GM18507 (cell line): ENCODE measurements at regions not wholly inside any gene's neighbourhood (a gene's known extent, or its start where the extent isn't known, plus 50 kb on each side); places are given as distances from the start of the nearest gene placed in this dataset.

ENCODE experiments used
- DNase-seq: peaks from one replicate; pipeline ENCODE4 v3.0.0; 2011; ENCODE audit warnings: low read depth; ENCODE audit not compliant: insufficient read length; ENCODE audit errors: extremely low spot score
- FAIRE-seq: peaks from 2 replicates; lab custom pipeline; 2011; peaks lifted over from hg19 to GRCh38; lab: Jason Lieb, UNC

DNA sequence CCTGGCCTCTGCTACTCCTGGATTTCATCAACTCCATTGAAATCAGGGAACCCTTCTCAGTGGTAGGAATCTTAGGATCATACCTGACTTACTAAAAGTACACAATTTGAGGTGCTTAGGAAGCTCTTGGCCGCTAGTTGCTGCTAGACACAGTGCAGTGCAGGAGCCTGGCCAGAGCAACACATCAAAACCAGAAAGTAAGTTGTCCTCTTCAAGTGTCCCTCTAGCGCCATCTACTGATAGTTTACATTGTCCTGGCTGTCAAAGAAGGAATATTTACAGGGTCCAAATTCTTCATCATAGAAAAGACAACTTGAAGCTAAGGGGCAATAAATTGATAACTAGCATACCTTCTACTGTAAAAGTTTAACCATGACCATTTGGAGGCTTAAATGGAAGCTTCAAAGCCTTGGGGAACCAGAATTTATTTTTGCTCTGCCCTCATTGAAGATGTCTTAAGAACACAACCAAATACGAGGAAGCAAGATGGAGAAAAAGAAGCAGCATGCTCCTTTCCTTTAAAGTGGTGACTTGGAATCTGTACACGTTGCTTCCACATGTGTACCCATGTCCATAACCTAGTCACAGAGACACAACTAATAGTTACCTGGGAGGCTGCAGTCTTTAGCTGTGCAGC is 889.1 kb upstream of the GCFC2 start:
- DNase-seq (peak; percentile 5), FAIRE-seq (peak; percentile 72)

DNA sequence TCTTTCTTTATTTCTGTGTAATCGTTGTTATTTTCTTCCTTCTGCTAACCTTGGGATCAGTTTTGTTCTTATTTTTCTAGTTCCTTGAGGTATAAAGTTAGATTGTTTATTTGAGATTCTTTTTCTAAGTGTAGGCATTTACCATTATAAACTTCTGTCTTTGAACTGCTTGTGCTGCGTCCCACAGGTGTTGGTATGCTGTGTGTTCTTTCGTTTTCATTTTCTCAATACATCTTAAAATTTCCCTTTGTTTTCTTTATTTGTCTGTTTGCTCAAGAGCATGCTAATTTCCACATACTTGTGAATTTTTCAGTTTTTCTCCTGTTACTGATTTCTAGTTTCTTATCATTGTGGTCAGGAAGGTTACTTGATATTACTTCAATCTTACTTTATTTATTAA is 873.8 kb upstream of the GCFC2 start:
- FAIRE-seq, result no peak
- DNase-seq, result no peak

DNA sequence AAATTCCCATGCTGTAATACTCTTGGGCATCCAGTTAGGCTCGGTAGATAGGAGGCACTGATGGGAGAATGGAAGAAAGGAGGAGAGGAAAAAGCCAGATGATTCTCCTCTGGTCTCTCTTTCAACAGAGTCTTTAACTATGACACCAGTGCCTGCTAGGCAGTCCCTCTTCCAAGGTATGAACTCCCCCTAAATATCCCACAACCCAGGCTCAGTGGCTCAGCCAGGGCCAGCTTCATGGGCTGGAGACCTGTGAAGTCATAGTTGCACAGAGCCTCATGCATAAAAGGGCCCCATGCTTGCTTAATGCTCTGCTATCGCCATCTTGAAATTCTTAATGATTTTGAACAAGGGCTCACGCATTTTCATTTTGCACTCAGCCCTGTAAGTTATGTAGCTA is 869.2 kb upstream of the GCFC2 start:
- DNase-seq (no peak), FAIRE-seq (no peak)

DNA sequence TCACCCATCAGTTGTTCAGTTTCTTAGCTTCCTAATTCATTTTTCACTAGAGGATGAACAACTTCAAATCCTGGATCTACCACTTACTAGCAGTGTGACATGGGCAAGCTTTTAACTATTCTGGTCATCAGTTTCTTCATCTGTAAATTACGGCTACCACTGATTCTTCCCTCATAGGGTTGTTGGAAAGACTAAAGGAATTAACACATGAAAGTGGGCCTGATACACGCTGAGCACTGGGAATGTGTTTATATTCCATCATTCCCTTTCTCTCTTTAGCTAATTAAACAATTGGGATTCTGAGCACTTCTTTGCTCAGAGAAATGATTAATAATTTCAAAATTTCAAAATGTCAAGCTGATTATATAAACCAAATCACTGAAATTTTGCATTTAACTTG is 862.3 kb upstream of the GCFC2 start:
- FAIRE-seq, result no peak
- DNase-seq, result no peak

DNA sequence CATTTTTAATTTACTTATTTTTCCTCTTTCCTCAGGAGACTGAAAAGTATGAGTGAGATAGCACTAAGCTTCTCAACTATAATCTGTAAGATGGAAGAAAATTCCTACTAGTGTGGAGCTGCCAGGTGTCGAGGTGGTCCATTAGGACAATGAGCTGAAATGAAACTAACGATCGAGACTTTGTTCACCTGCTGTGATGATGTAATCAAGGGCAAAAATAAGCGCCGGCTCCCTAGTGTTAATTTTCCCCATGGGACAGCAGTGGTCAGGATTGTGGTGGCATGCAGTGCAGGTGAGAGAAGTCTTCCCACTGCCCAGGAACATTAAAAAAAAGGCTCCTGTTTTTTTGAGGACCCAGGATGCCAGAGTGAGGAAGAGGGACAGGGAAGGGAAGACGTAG is 859.1 kb upstream of the GCFC2 start:
- no peak for DNase-seq
- no peak for FAIRE-seq

DNA sequence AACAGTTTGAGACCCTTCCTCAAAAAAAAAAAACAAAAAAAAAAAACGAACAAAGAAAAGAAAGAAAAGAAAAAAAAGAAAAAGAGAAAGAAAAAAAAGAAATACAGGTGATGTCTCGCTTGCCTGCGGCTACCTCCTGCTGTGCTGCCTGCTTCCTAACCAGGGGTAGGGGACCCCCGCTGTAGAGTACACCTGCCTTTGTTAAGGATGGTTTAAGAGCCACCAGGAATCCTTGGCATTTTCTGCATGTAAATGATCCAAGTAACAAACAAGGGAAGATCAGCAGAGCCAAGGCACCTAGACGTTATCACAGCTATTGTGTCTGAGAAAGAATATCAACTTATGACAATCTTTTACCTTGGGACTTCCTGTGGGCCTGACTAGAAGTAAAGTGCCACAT is 856.8 kb upstream of the GCFC2 start:
- DNase-seq (no peak), FAIRE-seq (no peak)

DNA sequence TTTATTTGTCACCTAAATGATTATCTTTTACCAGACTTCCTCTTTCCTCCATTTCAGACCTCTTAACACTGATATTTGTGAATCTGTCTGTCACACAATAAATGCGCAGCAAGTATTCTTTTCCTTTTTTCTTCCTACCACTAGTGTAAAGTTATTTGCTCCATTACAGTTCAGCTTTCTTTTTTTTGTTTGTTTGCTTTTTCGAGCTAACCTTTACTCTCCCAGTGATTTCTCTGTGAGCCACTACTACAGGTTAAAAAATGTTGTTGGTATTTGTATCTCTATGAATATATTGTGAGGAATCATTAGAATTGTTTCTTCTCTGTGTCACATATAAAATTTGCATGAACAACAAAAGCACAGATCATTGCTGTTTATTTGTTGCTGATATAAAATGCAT is 854.0 kb upstream of the GCFC2 start:
- no peak for FAIRE-seq
- no peak for DNase-seq

DNA sequence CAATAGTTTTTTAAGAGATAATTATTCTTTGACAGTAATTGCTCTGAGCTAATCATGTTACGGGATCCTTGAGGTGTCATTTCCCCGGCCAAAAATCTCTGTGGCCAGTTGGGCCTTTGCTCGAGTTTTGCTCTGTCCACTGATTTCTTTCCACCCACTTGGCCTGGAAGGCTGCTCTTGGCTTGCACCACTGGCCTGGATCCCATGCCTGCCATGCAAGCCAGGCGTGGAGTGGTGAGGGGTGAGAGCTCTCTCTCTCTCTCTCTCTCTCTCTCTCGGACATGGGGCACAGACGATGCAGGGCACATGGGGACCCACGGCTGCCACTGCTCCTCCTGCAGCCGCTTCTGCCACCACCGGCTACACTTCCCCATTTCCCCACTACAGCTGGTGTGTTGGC is 853.0 kb upstream of the GCFC2 start:
- FAIRE-seq, result no peak
- DNase-seq, result no peak

DNA sequence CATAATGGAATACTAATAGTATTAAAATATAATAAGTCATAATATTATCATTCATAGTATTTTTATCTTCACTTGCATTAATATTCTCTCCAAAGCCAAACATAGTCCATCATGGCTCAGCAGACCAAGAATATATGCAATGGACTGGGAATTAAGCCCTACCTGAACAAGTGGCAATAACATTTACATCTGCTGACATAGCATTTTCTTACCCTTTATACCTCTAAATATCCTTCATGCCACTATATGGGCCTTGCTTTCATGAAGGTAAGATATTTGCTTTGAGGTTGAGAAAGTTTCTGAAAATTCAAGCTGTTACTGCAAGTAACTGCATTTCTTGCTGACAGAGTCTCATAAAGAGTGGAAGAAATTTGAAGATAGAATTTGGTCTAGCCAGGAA is 847.4 kb upstream of the GCFC2 start:
- FAIRE-seq, result no peak
- no peak for DNase-seq

DNA sequence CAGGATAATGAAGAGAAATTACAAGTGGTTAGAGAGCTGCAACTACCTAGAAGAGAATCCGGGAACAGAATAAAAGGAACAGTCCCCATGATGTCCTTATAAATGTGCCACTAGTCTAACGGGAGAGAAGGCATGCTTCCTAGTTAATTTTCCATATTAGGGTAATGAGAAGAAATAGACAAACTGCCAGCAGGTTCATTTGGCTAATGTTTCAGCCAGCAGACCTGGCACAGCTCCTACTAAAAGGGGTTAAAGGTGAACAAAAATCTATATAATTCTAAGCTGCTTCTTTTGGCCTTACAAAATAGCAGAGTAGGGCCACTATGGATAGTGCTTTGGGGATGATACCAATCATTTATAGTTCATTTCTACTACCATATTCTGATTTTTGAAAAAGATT is 845.3 kb upstream of the GCFC2 start:
- no peak for FAIRE-seq
- DNase-seq, result no peak

DNA sequence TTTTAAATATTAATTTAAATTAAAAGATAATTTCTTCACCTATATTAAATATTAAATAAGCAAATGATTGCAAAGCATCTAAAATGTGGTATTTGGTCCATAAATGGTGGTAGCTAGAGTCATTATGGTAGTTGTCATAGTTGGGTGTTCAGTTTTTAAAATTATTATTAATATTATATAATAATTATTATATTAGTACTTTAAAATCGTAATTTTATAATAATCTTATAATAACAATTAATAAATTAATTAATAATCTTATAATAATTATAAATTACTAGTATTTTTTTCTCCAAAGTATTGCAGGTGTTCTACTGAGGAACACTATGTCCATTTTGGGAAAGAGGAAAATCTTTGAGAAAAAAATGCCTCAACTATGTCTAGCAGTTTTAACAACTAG is 835.5 kb upstream of the GCFC2 start:
- DNase-seq (no peak), FAIRE-seq (no peak)

DNA sequence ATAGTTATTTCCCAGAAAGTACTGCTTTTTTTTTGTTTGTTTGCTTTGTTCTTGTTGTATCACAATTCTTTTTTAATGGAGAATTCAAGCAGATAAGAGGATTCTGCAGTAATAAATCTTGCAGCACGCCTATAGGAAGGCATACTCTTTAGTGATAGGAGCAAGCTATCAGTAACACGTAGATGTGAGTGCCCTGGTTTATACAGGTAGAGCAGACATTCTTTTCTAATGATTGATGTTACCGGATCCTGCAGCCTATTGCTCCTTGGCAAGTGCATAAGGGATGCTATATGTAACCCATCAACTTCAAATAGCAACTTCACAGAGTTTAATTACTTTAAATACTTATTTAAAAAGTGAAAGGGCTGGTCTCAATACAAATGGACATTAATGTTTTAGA is 834.2 kb upstream of the GCFC2 start:
- FAIRE-seq (no peak), DNase-seq (no peak)

DNA sequence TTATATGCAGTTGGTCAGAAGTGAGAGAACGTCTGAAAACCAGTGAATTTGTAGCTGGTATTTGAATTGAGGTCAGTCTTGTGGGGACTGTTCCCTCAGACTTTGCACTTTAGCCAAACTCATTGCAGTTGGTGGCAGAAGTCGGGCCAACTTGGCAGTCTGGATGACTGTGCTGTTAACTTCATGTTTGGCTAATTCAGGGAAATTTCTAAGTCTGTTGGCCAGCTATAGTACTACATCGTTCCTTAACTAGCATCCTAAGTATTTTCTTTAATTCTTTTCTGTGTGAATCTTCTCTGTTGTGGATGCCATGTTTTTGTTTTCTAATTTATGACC is 806.8 kb upstream of the GCFC2 start:
- DNase-seq (no peak), FAIRE-seq (no peak)

DNA sequence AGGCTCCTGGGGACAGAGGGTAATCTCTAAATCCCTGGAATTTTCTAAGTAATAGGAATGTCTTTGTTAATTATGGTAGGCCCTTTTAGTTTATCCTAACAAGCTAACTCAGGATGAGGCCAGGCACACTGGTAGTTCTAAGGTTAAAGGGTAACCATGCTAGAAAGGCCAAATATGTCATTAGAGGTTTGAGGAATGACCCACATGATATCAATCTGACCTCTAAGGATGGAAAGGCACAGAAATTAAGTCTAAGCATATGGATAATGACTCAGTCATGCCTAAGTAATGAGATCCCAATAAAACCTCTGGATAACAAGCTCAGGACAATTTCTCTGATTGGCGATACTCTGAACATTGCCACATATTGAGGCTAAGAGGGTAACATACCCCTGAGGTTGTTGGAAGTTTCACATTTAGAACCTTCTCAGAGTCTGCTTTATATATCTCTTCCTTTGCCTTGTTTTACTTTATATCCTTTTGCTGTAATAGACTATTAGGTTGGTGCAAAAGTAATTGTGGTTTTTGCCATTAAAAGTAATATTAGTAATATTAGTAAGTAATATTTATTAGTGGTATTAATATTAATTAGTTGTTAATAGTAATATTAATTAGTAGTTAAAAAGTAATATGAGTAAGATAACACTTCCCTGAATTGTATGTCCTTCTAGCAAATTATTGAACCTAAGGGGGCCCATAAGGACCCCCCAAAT is 806.3 kb upstream of the GCFC2 start:
- FAIRE-seq, result no peak
- DNase-seq, result no peak

DNA sequence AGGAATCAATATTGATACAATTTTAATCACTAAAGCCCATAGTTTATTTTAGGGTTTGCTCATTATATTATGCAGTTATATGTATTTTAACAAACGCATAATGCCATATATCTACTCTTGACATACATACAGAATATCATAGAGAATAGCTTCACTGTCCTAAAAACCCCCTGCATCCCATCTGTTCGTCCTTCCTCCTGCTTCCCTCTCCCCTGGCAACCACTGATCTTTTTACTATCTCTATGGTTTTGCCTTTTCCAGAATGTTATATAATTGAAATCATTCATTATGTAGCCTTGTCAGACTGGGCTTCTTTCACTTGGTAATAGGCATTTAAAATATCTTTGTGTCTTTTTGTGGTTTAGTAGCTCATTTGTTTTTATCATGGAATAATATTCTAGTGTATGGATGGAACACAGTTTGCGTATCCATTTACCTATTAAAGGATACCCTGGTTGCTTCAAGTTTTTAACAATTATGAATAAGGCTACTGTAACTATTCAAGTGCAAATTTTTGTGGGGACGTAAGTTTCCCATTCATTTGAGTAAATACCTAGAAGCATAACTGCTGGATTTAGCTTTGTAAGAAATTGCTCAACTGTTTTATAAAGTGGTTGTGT is 801.6 kb upstream of the GCFC2 start:
- FAIRE-seq, result no peak
- no peak for DNase-seq

DNA sequence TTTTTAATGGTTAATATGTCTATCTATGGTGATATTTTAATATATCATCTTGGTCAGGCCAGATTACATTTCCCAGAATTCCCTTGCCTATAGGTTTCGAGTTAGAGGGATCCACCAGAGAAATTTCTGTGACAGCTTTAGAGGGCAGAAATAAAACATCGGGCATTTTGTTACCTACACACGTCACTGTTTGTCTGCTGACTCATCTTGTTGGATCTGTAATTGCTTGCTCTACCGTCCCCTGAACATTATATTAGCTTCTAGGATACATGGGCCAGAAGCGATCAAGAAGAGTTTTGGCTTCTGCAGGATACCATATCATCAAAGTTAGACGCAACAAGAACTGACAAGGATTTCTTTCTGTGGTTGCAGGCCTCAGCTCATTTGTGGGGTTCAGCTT is 795.8 kb upstream of the GCFC2 start:
- no peak for FAIRE-seq
- no peak for DNase-seq

DNA sequence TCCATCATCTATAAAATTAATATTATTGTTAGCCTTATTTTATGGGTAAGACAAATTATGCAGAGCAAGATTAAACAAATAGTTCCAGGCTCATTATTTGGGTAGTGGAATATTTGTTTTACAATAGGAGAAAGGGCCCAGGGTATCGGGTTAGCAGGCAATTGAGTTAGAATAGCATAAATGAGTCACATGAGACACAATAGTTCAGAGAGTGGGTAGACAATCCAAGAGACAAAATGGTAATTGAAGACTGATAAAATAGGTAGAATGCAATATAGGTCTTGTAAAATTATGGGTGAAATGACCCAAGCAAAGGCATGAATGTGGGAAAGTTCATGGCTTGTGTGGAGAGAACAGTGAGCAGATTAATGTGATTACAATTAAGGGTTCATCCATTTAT is 790.9 kb upstream of the GCFC2 start:
- FAIRE-seq (no peak), DNase-seq (no peak)

DNA sequence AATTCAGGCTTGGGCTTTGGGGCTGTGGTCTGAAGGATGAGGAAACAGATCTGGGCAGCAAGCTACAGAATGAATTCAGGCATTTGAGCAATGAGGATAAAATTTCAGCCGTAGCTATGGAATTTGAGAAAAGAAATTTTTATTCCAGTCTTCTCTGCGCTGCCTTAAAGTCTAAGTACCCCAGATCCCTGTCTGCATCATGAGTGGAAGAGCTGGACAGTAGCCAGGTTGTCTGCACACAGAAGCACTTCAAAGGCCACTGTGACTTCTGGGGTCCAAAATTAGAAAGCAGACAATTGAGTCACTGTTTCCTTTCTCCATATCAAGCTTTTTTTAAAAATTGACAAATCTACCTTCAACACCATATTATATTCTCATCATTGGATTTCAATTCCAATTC is 787.6 kb upstream of the GCFC2 start:
- DNase-seq, result no peak
- FAIRE-seq, result no peak

DNA sequence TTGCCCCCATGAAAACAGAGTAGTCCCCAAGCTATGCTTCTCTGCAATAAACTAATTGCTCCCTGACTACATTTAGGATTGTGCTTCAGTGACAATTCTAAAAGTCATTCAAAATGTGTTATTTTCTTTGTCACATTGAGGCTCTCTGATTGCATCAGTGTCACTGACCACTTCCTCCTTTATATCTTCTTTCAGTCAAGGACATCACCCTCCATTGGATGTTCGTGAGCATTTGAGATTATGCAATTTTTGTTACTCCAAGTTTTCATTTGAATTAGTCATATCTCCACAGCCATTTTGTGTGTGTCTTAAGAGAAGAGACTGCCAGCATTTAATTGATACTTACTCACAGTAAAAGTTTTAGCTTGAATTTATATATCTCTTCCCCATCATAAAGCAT is 780.8 kb upstream of the GCFC2 start:
- DNase-seq (no peak), FAIRE-seq (no peak)

DNA sequence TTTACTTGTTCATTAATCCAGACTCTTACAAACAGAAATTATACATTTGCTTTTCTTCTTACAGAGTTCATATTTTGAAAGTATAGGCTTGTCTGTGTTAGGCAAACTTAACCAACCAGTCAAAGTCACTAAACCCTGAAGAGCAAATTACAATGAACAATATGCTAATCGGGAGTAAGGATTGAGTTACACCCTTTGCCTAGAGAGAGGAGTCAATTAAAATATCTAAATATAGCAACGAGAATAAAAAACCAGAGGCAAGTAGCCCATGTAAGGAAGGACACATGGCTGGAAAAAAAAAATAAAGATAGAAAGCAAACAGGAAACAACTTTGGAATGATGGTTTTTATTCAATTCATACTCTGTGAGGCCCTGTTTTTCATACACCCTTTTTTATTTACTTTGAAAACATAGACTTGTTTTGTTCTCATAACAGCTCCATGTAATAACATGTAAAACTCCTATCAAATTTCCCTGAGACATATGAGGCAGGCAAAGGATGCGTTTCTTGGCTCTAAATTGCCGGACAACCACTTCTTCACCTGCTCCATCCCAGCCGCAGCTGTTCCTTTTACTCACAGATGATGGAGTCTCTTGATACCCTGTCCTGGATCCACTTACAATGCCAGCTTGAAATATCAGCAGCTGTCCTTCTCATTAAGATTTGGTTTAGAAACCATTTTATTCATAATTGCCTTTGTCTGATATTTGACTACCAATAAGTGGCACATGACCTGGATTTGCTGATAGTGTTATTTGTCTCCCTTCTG is 767.7 kb upstream of the GCFC2 start:
- DNase-seq (no peak), FAIRE-seq (no peak)

DNA sequence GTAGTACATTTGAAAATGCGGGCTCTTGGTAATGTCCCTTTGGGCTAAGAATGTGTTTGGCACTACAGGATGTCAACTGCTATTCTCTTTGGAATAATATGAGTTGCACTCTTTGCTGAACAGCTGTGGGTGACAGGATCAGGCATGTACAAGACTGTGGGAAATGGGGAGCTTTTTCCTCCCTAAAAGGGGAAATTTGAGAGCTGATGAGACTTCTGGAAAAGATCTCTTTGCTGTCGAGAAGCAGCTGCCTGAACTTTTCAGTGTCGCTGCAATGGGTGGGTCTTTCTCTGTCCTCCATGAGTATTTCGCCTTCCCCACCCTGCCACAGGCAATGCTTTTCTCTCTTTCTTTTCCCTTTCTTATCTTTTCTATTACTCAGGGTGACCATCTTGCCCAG is 762.2 kb upstream of the GCFC2 start:
- DNase-seq, result no peak
- no peak for FAIRE-seq
